Panc1 (cell line): ENCODE measurements at regions not wholly inside any gene's neighbourhood (a gene's known extent, or its start where the extent isn't known, plus 50 kb on each side); places are given as distances from the start of the nearest gene placed in this dataset.

Experiments used
- ATAC-seq: fragments of 200-7000 bp; cut with Tn5 transposase; 2 replicates; pipeline ENCODE4 v1.9.1; 2020; ENCODE audit warnings: mild to moderate bottlenecking, moderate library complexity
- BruUV-seq: library from RNA; stranded (reverse); fragments of 400-500 nt; replicated peaks from 2 replicates; lab custom pipeline; 2021; lab: Mats Ljungman, UMichigan
- CTCF ChIA-PET: fragments of 300-600 bp; sonication (Branson Sonifier 250); formaldehyde crosslinking; loops from one replicate; lab custom pipeline; 2022; ENCODE audit warnings: antibody characterized with exemption; lab: Charles Lee
- POLR2A ChIA-PET: fragments of 300-600 bp; sonication (Branson Sonifier 250); formaldehyde crosslinking; loops from one replicate; lab custom pipeline; 2022; ENCODE audit warnings: antibody characterized with exemption; lab: Charles Lee
- DNase-seq: peaks from one replicate; pipeline ENCODE4 v3.0.0-alpha.2; 2010; ENCODE audit warnings: low read depth, low spot score
- H3K27ac ChIP-seq: 2 replicates; pipeline ENCODE4 v1.5.1; 2011; ENCODE audit warnings: mild to moderate bottlenecking, low read length, inconsistent platforms
- H3K27me3 ChIP-seq: fragments of 200-500 bp; sonication (Bioruptor generic); 2 replicates; pipeline ENCODE4 v1.6.0; 2014; ENCODE audit warnings: low read length, inconsistent platforms; ENCODE audit not compliant: control insufficient read depth, insufficient read depth
- H3K36me3 ChIP-seq: fragments of 200-500 bp; sonication (Bioruptor generic); 2 replicates; pipeline ENCODE4 v1.5.1; 2014; ENCODE audit warnings: inconsistent platforms, mild to moderate bottlenecking, low read length, moderate library complexity; ENCODE audit not compliant: control insufficient read depth, insufficient read depth
- H3K4me1 ChIP-seq: 2 replicates; pipeline ENCODE4 v1.5.1; 2011; ENCODE audit warnings: inconsistent platforms, mild to moderate bottlenecking, low read length, moderate library complexity; ENCODE audit not compliant: control insufficient read depth, insufficient read depth
- H3K4me3 ChIP-seq, 2 experiments: 2 replicates each; pipeline ENCODE4 v1.5.1; 2011 to 2012; ENCODE audit warnings: low read depth in 2 of 2, low read length in 2 of 2, mild to moderate bottlenecking in 2 of 2, inconsistent platforms in 1 of 2, moderate library complexity in 1 of 2
- H3K9me3 ChIP-seq: fragments of 200-500 bp; sonication (Bioruptor generic); 2 replicates; pipeline ENCODE4 v1.5.1; 2014; ENCODE audit warnings: low read depth, mild to moderate bottlenecking, inconsistent platforms, low read length, moderate library complexity; ENCODE audit not compliant: control insufficient read depth, insufficient read depth
- POLR2AphosphoS5 ChIP-seq: IDR thresholded peaks from 2 replicates; pipeline ENCODE4 v1.6.1; 2012; ENCODE audit warnings: mild to moderate bottlenecking, low read depth, low read length, moderate library complexity
- SIN3A ChIP-seq: IDR thresholded peaks from 2 replicates; pipeline ENCODE4 v1.6.1; 2012; ENCODE audit warnings: low read depth, mild to moderate bottlenecking, low read length, moderate library complexity, borderline replicate concordance; ENCODE audit not compliant: insufficient read depth
- TCF7L2 ChIP-seq: IDR thresholded peaks from 2 replicates; pipeline ENCODE4 v1.6.1; 2011; ENCODE audit warnings: mild to moderate bottlenecking, low read depth, low read length, inconsistent platforms
- in situ Hi-C: cut with HindIII; loops from 2 replicates; pipeline ENCODE4 v1.10.0; 2016; ENCODE audit warnings: low sequenced_read_pairs, low pct_unique_long_range_greater_than_20kb
- intact Hi-C: fragments of 100-400 bp; cut with micrococcal nuclease; formaldehyde crosslinking; loops from one replicate; pipeline ENCODE4 v1.10.0; 2022; ENCODE audit not compliant: unreplicated experiment
- TF ChIP-seq, protein P1 (sequence below), 2 experiments: IDR thresholded peaks; 2 replicates each; pipeline ENCODE4 v1.6.1; 2011 to 2012; ENCODE audit warnings: low read depth in 2 of 2, control low read depth in 1 of 2, low read length in 1 of 2, mild to moderate bottlenecking in 1 of 2, moderate library complexity in 1 of 2; ENCODE audit not compliant: insufficient read depth in 1 of 2
- TF ChIP-seq, protein P2 (sequence below): fragments of 450-650 bp; IDR thresholded peaks from 2 replicates; pipeline ENCODE4 v1.5.1; 2017; ENCODE audit warnings: mild to moderate bottlenecking

DNA sequence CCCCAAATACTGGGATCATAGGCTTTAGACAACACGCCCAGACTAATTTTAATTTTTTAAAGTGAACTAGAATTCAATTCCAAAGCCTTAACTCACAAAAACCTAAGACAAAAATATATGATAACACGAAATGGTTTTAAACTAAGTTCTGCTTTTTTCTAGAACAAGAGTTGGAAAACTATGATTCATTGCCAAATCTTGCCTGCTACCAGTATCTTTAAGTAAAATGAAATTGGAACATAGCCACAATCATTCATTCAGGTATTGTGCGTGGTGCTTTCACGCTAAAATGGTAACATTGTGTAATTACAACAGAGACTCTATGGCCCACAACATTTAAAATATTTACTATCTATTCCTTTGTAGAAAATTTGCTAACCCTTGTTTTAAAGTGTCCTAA is 488.0 kb upstream of the ZNF385D start:
- TF ChIP-seq POLR2AphosphoS5: no peak
- no peak for TF ChIP-seq SIN3A
- TF ChIP-seq, protein P1, sequence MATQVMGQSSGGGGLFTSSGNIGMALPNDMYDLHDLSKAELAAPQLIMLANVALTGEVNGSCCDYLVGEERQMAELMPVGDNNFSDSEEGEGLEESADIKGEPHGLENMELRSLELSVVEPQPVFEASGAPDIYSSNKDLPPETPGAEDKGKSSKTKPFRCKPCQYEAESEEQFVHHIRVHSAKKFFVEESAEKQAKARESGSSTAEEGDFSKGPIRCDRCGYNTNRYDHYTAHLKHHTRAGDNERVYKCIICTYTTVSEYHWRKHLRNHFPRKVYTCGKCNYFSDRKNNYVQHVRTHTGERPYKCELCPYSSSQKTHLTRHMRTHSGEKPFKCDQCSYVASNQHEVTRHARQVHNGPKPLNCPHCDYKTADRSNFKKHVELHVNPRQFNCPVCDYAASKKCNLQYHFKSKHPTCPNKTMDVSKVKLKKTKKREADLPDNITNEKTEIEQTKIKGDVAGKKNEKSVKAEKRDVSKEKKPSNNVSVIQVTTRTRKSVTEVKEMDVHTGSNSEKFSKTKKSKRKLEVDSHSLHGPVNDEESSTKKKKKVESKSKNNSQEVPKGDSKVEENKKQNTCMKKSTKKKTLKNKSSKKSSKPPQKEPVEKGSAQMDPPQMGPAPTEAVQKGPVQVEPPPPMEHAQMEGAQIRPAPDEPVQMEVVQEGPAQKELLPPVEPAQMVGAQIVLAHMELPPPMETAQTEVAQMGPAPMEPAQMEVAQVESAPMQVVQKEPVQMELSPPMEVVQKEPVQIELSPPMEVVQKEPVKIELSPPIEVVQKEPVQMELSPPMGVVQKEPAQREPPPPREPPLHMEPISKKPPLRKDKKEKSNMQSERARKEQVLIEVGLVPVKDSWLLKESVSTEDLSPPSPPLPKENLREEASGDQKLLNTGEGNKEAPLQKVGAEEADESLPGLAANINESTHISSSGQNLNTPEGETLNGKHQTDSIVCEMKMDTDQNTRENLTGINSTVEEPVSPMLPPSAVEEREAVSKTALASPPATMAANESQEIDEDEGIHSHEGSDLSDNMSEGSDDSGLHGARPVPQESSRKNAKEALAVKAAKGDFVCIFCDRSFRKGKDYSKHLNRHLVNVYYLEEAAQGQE (IDR thresholded peaks at IDR 0.05; ENCODE audit: insufficient read depth in 1 of 2, low read depth in 2 of 2, low read length in 1 of 2): no peak
- TF ChIP-seq, protein P2, sequence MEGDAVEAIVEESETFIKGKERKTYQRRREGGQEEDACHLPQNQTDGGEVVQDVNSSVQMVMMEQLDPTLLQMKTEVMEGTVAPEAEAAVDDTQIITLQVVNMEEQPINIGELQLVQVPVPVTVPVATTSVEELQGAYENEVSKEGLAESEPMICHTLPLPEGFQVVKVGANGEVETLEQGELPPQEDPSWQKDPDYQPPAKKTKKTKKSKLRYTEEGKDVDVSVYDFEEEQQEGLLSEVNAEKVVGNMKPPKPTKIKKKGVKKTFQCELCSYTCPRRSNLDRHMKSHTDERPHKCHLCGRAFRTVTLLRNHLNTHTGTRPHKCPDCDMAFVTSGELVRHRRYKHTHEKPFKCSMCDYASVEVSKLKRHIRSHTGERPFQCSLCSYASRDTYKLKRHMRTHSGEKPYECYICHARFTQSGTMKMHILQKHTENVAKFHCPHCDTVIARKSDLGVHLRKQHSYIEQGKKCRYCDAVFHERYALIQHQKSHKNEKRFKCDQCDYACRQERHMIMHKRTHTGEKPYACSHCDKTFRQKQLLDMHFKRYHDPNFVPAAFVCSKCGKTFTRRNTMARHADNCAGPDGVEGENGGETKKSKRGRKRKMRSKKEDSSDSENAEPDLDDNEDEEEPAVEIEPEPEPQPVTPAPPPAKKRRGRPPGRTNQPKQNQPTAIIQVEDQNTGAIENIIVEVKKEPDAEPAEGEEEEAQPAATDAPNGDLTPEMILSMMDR: no peak
- no peak for TF ChIP-seq TCF7L2
- in situ Hi-C loops (no loop called here), intact Hi-C loops (no loop called here)
- ChIA-PET CTCF (no interaction called here), POLR2A (no interaction called here)
- DNase-seq (no peak), ATAC-seq (no peak)
- Histone ChIP-seq H3K4me1 (no peaks in the 10 kb centered on the region), H3K27ac (no peak overlapping the region), H3K27me3 (no peaks in the 10 kb centered on the region), H3K36me3 (no peaks in the 10 kb centered on the region), H3K9me3 (no peaks in the 10 kb centered on the region), H3K4me3 (no peak overlapping the region)
- no TSS peak for BruUV-seq

- TF ChIP-seq, protein P2: no peak
- TF ChIP-seq POLR2AphosphoS5: no peak
- no peak for TF ChIP-seq TCF7L2
- TF ChIP-seq SIN3A: no peak
- TF ChIP-seq, protein P1 (IDR thresholded peaks at IDR 0.05; ENCODE audit: insufficient read depth in 1 of 2, low read depth in 2 of 2, low read length in 1 of 2): no peak
- no peaks in the 10 kb centered on the region for H3K27me3 ChIP-seq
- H3K9me3 ChIP-seq: no peaks in the 10 kb centered on the region
- ChIA-PET CTCF (no interaction called here), POLR2A (no interaction called here)
- DNase-seq: no peak
- no peak for ATAC-seq
- no peak overlapping the region for H3K27ac ChIP-seq
- no peak overlapping the region for H3K4me3 ChIP-seq
- H3K36me3 ChIP-seq: no peaks in the 10 kb centered on the region
- no TSS peak for BruUV-seq
- in situ Hi-C loops (no loop called here), intact Hi-C loops (no loop called here)
- no peaks in the 10 kb centered on the region for H3K4me1 ChIP-seq
Observed at GRCh38 chr3:22241110-22241509, 490.1 kb upstream of the ZNF385D start.
